GM21529 (cell line): ENCODE measurements at regions not wholly inside any gene's neighbourhood (a gene's known extent, or its start where the extent isn't known, plus 50 kb on each side); places are given as distances from the start of the nearest gene placed in this dataset.
"Not testable (repeated sequence)": the region's sequence is repeated elsewhere in the genome, so short reads cannot be mapped to it uniquely, and the experiment has no call there.

Experiments used
- ATAC-seq: cut with Tn5 transposase; IDR thresholded peaks from one replicate; pipeline ENCODE4 v1.9.1; 2021; ENCODE audit not compliant: unreplicated experiment

DNA sequence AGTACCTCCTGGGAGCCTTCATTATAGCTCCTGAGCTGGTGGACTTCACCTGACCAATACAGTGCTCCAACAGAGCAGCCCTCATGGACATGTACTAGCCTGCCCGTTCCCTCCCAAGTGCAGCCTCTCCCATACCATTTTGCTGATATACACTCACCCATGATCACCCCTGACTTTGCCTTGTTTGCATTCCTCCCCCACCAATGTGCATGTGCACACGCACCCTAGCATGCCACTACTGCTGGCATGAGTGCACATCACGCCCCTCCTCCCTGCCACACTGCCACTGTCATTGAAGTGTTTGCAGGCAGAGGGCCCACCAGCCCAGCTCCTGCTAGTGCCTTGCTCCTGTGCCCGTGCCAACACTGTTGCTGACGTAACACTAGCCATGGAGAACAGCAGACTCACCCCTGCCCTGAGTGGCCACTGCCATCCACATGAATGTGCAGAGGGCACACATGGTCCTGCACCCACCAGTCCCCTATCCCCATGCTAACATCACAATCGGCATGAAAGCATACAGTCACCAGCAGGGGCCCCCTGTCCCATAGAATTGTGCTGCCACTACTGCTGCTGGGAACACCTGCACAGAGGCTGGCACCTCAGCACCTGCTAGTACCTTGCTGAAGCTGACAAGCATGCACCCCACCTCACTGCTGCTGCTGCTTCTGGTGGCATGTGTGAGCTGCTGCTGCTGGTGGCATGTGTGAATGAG lies 110.3 kb downstream of the SINHCAF start:
- ATAC-seq = no peak

DNA sequence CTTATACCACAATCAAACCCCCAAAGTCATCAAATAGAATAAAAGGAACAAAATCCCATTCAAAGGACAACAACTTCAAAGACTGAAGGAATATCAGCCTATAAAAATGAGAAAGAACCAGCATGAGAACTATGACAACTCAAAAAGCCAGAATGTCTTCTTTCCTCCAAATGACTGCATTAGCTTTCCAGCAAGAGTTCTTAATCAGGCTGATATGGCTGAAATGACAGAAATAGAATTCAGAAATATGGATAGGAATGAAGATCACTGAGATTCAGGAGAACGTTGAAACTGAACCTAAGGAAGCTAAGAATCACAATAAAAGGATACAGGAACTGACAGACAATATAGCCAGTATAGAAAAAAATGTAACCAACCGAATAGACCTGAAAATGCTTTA lies 109.5 kb downstream of the SINHCAF start:
- no peak for ATAC-seq

DNA sequence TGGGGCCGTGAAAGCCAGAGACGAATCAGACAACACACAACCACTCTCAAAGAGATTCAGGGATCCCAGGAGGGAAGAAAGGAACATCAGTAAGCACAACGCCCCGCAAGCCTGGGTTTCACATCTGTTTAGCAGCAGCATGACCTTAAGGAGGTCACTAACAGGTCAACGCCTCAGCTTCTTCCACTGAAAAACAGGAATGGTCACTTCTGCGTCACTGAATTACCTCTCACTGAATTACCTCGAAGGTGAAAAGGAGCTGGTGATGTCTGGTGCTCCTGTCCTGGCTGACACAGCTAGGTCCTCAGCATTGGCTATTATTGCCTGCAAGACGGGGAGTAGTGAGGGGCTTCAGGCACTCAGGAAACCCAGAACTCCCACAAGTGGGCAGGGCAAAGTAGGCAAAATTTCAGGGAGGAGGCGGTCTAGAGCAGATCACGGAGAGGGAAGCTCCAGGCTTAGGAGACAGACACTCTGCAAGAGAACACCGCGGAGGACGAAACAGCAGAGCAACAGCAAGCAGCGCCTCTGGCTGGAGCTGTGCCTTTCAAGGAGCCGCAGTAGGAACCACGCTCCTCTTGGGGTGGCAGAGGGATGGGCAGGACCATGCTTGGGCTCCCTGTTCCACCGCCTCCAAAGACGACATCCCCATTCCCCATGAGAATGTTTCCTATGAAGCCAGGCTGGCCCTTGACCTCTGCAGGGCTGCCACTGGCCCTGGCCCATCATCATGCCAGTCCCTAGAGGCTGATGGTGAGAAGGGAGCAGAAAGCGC lies 108.4 kb downstream of the SINHCAF start:
- no peak for ATAC-seq

DNA sequence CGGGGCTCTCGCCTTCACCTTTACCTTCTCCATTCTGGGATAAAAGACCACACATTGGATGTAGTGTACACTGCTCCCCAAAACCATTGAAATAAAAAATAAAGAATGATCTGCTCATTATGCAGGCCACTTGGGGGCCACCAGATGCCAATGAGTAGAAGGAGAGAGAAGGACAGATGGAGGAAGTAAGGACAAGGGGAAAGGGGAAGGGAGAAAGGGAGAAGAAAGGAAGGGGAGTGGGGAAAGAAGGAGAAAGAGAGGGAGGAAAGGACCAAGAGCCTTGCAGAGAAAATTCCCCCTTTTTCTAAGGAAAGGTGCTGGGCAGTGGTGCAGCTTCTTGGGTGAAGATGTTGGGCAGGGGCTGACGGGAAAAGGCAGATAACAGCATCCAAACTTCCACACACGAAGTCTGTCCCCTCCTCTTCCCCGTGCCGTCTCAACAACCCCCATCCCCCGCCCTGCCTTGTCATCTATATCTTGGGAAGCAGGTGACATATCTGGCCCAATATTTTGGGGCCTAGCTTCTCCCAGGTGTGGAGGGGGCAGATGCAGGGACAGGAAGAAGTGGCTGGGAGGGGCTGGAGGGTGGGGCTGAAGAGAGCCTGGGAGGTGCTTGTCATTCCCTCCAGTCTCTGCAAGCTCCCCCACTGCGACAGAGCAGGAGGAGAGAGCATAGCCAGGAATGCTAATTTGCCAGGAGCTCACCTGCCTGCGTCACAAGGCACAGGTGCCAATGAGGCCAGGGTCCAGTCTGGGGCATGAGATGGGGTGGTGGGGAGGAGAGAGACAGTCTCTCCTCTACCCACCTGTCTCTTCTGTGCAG lies 107.5 kb downstream of the SINHCAF start:
- no peak for ATAC-seq

DNA sequence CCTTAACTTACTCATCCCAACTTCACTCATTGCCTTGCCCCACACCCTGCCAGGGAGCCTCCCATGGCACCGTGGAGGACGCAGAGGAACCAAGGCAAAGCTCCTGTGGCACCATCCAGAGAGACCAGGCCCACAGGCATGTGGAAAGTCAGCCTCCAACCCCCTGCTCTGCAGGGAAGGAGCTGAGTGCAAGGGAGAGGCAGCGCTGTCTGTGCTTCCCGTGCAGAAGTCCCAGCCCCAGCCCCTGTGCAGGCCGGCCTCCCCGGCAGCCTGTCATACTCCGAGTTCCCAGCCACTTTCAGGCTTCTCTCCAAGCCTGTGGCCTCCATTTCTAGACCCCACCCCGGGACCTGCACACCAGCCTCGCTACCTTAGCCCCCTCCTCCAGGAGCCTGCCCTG lies 106.4 kb downstream of the SINHCAF start:
- no peak for ATAC-seq

DNA sequence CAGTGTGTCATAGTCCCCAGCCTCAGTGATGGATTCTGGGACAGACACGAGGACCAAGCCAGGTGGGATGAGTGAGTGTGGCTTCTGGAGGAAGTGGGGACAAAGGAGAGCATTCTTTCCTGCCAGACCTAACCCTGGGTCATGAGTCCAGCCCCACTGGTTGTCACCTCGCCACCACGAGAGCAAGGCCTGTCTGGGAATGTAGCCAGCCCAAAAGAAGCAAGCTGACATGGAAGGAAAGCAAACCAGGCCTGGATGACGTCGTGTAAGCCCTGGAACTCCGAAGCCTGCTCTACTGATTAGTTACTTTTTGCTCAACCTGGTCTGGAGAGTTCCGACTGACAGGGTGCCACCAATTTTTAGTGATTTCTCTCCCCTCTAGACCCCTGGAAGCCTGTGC lies 105.9 kb downstream of the SINHCAF start:
- ATAC-seq = no peak

DNA sequence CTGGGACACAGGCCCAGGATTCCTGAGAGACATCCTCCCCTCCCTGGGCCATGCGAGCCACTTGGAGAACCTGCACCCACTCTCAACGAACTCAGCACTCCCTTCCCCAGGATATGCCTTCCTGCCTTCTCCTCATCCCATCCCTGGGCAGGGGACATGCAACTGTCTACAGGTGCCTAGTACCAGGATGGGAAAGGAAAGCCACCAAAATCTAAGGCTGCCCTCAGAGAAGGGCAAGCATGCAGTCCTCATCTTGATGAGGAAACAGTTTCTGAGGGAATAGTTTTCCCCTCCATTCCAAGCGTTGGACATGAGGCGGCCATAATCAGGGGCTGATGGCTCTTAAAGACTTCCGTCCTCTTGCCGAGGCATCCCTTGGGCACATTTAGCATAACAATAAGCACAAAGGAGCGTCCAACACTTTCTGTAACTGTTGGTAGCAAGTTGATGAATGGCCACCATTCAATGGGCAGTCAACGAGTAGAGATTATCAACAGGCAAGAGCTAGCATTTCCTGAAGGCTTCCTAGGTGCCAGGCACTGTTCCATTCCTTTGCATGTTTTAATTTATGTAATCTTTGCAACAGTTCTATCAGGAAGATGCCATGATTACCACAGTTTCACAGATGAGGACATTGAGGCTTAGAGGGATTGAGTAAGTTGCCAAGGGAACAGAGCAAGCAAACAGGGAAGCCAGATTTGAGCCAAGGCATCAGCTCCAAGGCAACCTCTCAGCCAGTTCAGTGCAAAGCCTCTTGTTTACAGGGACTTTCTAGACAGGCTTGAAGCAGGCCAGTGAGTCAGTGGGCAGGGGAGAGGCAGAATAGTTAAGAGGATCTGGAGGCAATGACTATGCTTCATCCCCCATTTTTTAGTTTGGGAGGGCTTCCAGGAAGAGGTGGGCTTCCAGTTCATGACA lies 105.1 kb downstream of the SINHCAF start:
- ATAC-seq = no peak

DNA sequence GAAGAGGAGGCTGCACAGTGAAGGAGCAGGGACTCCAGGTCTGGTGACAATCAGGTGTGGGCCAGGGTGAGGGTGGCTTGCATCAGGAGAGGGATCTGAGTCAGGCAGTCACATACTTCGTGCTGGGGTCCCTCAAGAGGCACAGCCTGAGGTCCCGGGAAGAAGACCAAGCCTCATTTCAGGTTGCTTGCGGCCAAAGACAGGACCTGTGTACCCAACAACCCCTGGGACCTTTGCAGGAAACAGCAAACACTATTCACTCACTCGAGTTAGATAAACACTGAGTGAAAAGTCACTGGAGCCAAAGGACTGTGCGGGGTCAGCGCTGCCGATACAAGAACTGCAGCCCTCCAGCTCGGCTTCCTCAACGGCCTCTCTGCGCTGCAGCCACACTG lies 104.4 kb downstream of the SINHCAF start:
- ATAC-seq = no peak

DNA sequence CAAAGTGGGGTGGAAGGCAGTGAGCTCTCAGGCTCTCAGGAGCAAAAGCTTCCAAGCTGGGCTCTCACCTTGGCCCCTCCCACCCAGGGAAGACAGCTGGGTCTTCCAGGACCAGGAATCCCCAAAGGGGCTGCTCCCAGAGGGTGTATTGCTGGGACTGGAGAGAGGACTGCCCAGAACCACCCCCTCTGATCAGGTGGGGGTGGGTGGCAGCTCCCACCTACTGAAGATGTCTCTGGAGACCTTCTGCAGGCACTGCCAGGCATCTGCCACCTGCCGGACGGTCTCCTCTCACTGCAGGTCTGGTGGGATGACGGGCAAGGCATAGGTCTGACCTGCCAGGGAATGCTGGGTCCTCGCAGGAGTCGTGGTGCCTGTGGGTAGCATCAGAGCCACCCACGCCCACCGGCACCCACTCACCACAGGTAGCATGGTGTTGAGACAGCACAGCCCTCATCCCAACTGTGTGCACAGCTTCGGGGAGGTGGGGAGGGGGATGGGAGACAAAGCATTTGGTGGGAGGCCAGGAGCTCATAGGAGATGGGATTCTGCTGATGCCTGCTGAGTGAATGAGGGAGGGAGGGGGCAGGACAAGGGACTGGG lies 103.2 kb downstream of the SINHCAF start:
- ATAC-seq = no peak

DNA sequence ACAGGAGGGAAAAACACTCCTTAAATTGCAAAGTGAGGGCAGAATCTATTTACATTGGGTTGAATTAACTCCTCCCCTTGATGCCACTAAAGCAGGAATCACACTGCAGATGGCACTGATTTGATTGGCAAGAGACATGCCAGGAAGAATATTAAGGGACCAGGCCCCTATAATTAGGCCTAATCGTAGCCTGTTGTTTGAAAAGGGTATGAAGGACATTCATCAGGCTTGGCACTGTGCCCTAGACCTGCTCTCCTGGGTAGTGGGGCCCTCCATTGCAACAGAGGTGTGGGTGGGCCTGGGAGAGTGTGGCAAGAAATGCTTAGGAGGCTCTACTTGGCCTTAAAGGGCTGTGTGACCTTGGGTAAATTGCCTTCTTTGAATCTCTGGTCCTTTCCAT lies 102.3 kb downstream of the SINHCAF start:
- ATAC-seq = not testable (repeated sequence)

DNA sequence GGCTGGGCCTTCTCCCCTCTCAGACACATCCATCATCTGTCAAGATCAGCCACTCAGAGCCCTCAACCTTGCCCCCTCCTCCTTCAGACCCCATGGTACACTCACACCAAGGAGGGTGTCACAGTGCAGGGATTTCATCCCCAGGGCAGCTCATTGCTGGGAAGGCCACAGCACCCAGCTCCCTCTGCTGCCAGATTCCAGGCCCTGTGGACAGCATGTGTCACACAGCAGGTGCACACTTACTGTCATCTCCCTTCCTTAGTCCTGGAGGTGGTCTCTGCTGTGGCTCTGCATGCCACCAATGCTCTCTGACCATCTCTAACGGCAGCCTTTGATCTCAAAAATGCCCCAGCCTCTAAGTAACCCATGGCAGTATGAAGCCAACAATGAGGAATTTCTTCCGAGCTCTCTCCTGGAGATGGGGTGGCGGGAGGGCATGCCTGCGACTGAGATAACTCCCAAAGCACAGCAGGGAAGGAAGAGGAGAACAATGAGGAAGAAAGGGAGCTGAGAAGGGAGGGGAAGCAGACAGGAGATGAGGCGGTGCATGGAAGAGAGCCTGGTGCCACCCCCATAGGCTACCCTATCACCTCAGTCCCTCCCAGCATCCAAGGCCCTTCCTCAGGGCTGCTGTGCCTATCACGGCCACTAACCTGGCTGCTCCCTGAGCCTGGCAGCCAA lies 101.0 kb downstream of the SINHCAF start:
- ATAC-seq = no peak

DNA sequence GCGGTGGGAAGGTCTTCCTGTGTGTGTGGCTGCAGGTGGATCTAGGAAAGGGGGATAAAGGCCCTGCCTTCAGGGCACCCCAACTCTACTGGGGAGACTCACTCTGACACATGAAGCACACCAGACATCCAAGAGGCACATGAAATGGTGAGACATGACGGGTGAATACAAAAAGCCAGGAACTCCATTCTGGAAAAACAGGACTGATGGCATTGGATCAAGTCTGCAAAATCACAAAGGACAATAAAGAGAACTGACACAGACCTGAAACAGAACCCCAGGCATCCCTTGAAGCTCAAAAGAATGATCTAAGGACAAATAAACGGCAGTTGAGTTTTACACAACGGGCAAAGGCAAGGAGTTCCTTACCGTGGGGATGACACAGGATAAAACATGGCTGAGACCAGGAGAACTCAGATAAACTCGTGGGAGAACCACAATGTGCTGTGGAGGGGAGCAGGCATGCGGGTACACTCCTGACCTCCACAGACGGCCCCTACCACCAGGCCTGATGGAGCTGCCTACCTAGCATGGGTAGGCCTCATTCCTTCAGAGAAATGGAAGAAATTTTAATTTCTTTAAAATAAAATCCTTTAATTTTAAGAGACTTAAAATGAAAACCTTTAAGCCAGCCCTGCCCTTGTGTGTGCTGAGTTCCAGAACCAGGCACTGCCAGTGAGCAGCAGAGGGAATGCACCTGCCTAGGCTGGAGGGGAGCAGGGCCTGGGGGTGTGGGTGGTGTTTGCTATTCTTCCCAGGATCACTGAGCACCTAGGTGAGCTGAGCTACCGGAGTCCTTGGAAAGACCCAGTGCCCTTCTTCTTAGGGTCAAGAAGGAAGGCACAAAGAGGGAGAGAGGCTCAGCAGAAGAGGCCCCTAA lies 100.1 kb downstream of the SINHCAF start:
- no peak for ATAC-seq

DNA sequence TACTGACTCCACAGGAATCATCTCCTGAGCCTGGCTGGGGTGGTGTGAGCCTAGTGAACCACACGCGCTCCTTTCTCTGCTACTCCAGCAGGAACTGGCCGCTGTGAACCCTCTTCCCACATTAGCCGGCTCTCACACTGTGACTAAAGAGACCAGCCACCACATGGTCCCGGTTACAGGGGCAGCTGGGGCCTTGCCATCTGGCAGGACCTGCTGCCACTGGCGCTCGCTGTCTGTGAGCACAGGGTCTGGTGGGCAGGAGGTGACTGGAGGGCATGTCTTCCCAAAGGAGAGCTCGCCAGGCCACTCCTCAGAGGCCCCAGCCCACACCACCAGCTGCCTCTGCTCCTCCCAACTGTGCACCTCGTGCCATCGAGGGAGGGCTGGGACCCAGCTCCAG lies 99.3 kb downstream of the SINHCAF start:
- ATAC-seq = no peak

DNA sequence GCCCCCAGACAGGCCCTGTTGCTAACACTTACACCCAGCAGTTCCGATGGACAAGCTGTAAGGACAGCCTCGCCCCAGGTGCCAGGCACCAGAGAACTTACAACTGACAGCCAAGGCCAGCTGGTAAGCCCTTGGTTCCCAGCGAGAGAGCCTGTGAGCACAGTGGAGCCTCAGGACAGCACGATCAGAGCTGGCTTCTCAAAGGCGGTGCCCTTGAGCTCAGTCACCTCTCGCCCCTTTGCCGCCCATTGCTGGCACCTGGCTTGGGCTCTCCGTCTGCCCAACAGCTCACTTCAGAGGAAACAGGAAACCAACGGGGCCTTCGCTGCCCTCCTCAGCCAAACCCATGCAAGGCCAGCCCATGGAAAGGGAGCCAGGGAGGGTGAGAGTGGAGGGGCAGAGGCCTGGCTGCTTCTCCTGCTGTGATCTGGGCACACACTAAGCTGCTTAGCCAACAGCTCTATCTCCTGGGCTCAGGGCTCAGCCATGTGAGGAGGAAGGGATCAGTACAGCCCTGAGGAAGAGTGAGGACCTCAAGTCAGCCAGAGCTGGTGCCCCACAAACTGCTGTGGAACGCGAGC lies 98.5 kb downstream of the SINHCAF start:
- ATAC-seq = no peak

DNA sequence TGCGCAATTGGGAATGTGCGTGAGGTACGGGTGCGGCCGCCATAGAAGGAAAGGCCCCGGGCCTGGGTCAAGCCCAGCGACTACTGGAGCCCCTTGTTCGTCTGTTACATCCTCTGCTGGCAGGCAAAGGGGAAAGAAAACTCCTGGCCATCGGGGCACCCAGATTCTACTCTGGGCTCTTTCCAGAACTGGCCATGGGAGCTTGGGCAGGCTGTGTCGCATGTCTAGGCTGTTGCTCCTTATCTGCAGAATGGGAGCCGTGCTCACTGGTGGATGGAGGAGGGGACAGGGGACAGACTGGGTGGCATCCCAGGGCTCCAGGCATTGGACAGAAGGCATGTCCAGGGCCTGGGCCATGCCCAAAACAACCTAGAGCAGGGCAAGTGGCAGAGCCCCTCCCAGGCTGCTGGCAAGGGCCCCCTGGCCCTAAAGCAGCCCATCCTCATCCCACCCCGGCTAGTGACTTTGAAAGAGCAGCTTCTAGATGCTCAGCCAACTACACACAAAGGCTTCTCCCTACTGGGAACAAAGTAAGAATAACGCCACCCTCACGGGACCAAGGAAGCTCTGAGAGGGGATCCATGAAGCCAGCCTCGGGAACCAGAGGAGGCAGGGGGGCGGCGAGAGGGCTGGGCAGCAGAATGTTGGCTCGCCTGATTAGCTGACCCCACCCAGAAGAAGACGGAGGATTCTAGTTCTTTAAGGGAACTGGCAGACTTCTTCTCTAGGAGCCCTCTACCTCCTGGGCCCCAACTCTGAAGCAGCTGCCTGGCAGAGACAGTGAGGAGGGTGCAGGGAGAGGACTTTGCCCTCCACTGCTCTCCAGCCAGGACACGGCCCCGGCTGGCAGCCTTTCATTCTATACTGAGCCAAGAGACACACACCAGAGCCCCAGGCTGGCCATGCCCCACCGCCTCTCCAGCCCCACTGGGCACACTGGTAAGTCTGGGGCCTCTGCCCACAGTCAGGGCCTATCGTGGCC lies 96.8 kb downstream of the SINHCAF start:
- no peak for ATAC-seq

DNA sequence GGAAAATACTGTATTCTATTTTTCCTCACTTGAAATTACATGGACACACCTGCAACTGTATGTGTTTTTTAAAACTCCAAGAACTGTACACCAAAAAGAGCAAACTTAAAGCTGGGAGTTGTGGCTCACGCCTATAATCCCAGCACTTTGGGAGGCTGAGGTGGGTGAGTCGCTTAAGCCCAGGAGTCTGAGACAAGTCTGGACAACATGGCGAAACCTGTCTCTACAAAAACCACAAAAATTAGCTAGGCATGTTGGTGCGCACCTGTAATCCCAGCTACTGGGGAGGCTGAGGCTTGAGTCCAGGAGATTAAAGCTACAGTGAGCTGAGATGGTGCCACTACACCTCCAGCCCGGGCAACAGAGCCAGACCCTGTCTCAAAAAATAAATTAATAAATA lies 95.9 kb downstream of the SINHCAF start:
- no peak for ATAC-seq
